ENCODE measurements at regions not wholly inside any gene's neighbourhood (a gene's known extent, or its start where the extent isn't known, plus 50 kb on each side); places are given as distances from the start of the nearest gene placed in this dataset.

- no peak for DNase-seq (ENCODE audit: low read depth)
These were observed 61.4 kb upstream of the NR3C1 start for GRCh38 chr5:143464723-143465490.

GRCh38 chr5:143462431-143462830, 58.9 kb upstream of the NR3C1 start:
- DNase-seq (ENCODE audit: low read depth) = no peak

- no peak for DNase-seq (ENCODE audit: low read depth)
These were observed 55.9 kb upstream of the NR3C1 start for GRCh38 chr5:143459433-143459832.

- no peak for DNase-seq (ENCODE audit: low read depth)
These were observed 53.6 kb upstream of the NR3C1 start for GRCh38 chr5:143456952-143457547.

GRCh38 chr5:143454936-143455516, 51.5 kb upstream of the NR3C1 start:
- no peak for DNase-seq (ENCODE audit: low read depth)

- DNase-seq (ENCODE audit: low read depth) = no peak
These were observed 50.2 kb upstream of the NR3C1 start for GRCh38 chr5:143453720-143454119.

All from activated gamma-delta T cell treated with anti-CD3 and anti-CD28 coated beads, Interleukin-2, amount 50 U/mL, for 16 hours (primary cell).